ENCODE measurements at regions not wholly inside any gene's neighbourhood (a gene's known extent, or its start where the extent isn't known, plus 50 kb on each side); places are given as distances from the start of the nearest gene placed in this dataset.

DNA sequence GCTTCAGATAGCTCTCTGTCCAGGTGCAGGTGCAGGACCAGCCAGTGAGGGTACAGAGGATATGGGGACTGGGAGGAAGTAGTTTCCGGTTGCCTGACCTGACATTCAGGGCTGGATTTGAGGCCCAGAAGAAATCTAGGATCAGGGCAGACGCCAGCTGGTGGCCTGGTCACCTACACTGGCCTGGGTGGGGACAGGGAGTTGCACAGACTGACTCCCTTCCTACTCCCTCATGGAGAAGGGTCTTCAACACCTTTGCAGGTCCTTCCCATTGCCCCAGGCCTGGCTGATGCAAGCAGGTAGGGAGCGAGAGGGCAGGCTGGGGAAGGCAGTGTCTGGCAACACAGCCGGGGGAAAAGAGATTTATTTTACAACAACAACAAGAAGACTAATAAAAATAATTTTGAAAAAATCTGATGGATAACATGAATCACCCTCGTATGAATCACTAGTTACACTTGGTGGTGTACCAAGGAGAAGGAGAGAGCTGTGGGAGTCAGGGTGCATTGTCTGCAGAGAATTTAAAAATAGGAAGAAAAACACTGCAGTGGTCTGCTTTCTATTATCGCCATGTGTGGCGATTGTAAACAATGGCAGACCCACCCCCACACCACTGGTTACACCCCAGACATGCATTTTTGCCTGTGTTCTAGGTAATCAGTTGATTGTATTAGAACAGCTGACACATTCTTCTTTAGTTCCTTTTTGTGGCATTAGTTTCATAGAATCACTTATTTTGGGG is 62.3 kb upstream of the SNX9 start:
- no peaks in the 10 kb centered on the region for H3K36me3 Mint-ChIP-seq
- H3K4me1 Mint-ChIP-seq: peaks cover 58% of the 10 kb centered on the region
- POLR2A ChIA-PET: interaction anchor here (1.2 kb wide), 1 partner anchor 266 kb away, joined by 3 read pairs; no protein-coding TSS in a partner anchor
- ATAC-seq (ENCODE audit: low read depth): no peak
- H3K4me3 Mint-ChIP-seq: peak overlapping the region; percentile 58
- no peak for DNase-seq
- peaks cover 3% of the 10 kb centered on the region for H3K27me3 Mint-ChIP-seq
- H3K27ac Mint-ChIP-seq: peak overlapping the region; percentile 40
- no peaks in the 10 kb centered on the region for H3K9me3 Mint-ChIP-seq

DNA sequence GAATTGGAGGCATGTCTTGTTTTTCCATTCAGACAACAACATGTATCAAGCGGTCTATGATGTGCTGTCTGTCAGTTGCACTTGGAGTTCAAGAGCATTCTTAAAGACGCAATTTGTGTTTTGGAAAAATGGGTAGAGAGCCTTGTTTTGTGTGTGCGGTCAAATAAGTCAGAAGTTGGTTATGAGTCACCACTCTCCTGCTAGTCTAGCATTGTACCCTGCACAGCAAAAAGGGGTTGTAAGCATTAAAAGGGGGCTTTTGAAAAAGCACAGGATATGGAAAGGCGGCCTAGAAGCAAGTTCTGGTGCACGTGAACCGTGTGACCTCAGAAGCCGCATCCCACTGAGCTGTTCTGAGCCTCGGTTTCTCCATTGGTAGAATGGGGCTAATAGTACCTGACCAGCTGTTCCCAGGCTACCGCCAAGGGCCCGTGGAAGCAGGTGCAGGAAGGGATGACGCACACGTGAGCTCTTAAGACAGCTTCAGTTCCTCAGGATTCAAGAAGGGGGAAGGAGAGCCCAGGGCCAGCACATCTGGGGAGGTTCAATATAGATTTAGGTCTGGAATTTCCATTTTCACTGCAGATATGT is 61.6 kb upstream of the SNX9 start:
- Mint-ChIP-seq H3K4me1 (peaks cover 56% of the 10 kb centered on the region), H3K9me3 (no peaks in the 10 kb centered on the region)

DNA sequence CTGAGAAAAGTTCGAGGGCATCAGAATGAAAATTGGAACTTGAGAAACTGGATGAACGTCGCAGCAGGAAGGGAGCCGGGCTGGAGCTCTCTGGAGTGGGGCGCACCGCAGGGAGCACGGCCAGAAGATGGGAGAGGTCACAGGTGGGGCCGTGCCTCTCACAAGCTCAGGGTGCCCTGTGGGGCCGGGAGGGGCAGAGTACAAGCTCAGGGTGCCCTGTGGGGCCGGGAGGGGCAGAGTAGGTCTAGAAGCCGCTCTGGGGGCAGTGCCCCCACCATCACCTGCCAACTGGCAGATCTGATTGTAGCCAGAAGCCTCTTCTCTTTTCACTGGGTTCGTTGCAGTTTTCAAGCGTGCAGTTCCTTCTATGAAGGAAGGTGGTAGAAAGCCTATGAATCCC is 61.1 kb upstream of the SNX9 start:
- no peak for ATAC-seq (ENCODE audit: low read depth)
- POLR2A ChIA-PET: interaction anchor here (1.2 kb wide), 1 partner anchor 265 kb away, joined by 3 read pairs; no protein-coding TSS in a partner anchor
- Mint-ChIP-seq H3K36me3 (no peaks in the 10 kb centered on the region), H3K27me3 (peaks cover 3% of the 10 kb centered on the region), H3K4me3 (peak overlapping the region; percentile 58), H3K4me1 (peaks cover 54% of the 10 kb centered on the region), H3K9me3 (no peaks in the 10 kb centered on the region), H3K27ac (peak overlapping the region; percentile 40)
- DNase-seq: no peak

More for the DNA sequence above, 61.6 kb upstream of the SNX9 start:
- peak overlapping the region; percentile 58 for H3K4me3 Mint-ChIP-seq
- H3K27me3 Mint-ChIP-seq: peaks cover 3% of the 10 kb centered on the region
- peak; percentile 60 for DNase-seq
- H3K36me3 Mint-ChIP-seq: no peaks in the 10 kb centered on the region
- POLR2A ChIA-PET: interaction anchor here (1.2 kb wide), 1 partner anchor 265 kb away, joined by 3 read pairs; no protein-coding TSS in a partner anchor
- peak overlapping the region; percentile 40 for H3K27ac Mint-ChIP-seq
- ATAC-seq (ENCODE audit: low read depth): peak; percentile 57

DNA sequence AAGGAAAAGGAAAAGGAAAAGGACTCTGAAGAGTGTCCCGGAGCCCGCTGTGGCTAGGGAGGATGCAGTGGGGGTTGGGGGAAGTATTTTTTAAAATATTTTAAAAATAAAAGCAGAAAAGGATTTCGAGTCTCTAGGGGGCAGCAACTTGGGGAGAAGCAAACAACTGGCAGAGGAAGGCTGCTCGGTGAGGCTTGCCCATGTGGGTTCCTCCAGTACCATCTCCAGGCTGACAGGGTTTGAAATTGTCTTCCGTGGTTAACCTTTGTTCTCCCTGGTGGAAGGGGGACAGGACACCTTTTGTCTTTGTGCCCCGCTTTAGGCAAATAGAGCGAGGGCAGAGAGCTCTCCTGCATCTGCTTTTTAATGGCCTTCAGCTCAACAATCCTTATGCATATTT is 60.4 kb upstream of the SNX9 start:
- Mint-ChIP-seq H3K4me1 (peaks cover 54% of the 10 kb centered on the region), H3K36me3 (no peaks in the 10 kb centered on the region), H3K4me3 (peak overlapping the region; percentile 2), H3K27me3 (peaks cover 3% of the 10 kb centered on the region), H3K9me3 (no peaks in the 10 kb centered on the region), H3K27ac (peak overlapping the region; percentile 41)
- ATAC-seq (ENCODE audit: low read depth) (no peak), DNase-seq (no peak)
- POLR2A ChIA-PET: interaction anchor here (0.6 to 1.1 kb wide), 2 partner anchors 8 to 59 kb away, joined by 3 read pairs; no protein-coding TSS in a partner anchor

DNA sequence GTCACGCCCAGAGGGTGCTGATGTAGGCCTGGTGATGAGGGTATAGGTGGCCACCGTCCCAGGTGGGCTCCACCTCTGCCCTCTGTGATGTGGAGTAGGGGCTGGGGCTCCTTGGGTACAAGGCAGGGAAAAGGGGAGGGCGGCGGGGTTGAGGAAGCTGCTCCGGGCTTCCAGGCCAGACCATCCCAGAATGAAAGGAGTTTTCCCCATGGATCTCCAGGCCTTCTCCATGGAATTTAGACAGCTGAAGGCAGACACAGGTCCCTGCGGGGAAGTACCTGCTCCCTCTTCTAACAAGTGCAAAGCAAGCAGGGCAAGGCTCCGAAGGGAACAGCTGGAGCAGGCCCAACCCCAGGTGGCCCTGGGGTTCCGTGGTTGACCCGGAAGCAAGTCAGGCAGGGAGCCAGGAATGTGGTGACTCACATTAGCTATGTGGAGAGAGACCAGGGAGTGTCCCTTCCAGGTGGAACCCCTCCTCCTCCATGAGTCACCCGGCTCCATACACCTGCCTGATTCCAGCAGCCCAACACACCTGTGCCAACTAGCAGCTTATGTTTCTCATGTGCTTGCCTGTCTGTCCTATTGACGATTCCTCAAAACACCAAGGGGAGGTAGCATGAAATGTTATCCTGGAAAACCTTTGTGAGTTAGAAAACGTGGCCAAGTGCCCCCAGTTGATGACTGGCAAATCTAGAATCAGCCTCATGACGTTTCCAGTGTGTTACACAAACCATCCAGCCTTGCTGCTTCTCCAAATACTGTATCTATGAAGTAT is 59.7 kb upstream of the SNX9 start:
- H3K27me3 Mint-ChIP-seq: peaks cover 3% of the 10 kb centered on the region

DNA sequence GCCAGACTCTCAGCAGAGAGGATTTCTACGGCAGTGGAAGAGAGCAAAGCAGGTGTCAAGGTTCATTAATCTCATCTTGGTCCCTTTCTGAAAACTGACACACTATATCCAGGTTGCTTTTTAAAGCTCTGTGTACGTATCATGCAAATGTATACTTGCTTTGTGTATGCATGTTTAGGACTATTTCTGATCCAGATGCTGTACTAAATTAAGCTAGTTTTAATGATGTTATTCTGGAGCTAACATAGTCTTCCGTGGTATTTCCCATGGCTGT is 59.2 kb upstream of the SNX9 start:
- H3K36me3 Mint-ChIP-seq: no peaks in the 10 kb centered on the region
- ATAC-seq (ENCODE audit: low read depth) (no peak), DNase-seq (no peak)
- peaks cover 53% of the 10 kb centered on the region for H3K4me1 Mint-ChIP-seq
- peak overlapping the region; percentile 69 for H3K4me3 Mint-ChIP-seq
- POLR2A ChIA-PET: interaction anchor here (1.0 kb wide), 1 partner anchor 263 kb away, joined by 3 read pairs; no protein-coding TSS in a partner anchor
- H3K27me3 Mint-ChIP-seq: peaks cover 3% of the 10 kb centered on the region
- no peaks in the 10 kb centered on the region for H3K9me3 Mint-ChIP-seq
- peak overlapping the region; percentile 83 for H3K27ac Mint-ChIP-seq

More for the DNA sequence above, 59.7 kb upstream of the SNX9 start:
- POLR2A ChIA-PET: interaction anchor here (1.1 kb wide), 1 partner anchor 59 kb away, joined by 3 read pairs; no protein-coding TSS in a partner anchor
- Mint-ChIP-seq H3K4me1 (peaks cover 55% of the 10 kb centered on the region), H3K36me3 (no peaks in the 10 kb centered on the region), H3K9me3 (no peaks in the 10 kb centered on the region), H3K4me3 (peak overlapping the region; percentile 69), H3K27ac (peak overlapping the region; percentile 83)
- no peak for DNase-seq
- ATAC-seq (ENCODE audit: low read depth): no peak

DNA sequence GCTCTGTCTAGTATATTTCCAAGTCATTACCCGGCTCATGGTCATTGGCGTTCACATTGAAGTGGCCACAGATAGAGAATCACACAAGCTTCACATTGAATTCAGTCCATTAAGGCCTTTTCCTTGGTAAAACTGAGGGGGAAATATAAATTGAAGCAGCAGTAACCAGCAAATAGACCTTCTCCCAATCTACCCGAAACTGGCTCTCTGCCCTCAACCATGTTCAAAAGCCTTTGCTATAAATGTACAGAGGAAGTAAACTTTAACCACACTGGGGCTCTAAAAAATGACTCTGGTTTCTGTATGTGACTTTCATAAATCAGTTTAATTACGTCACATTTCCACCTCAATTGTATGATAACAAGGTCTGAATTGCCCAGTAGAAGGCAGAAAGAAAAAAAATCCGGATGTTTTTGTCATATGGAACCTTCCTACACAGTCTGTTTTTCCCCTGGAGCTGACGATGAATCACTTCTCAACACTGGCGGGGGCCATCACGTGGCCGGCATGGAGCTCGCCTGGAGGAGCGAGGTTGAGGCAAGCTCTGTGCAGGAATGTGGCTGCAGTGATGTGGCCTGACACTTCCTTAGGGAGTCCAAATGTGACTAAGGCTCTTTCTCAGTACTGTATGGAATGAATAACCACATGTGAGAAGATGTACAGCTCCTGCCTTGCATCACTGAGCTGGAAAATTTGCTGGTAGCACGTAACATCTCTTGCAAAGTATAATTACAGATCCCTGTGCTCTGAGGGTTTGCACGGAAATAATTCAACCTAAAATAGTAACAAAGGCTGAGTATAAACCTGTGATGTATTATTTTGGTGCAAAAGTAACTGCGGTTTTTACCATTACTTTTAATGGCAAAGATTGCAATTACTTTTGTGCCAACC is 58.6 kb upstream of the SNX9 start:
- Mint-ChIP-seq H3K36me3 (no peaks in the 10 kb centered on the region), H3K27ac (peak overlapping the region; percentile 83), H3K27me3 (peaks cover 3% of the 10 kb centered on the region), H3K4me1 (peaks cover 57% of the 10 kb centered on the region), H3K4me3 (peak overlapping the region; percentile 69), H3K9me3 (no peaks in the 10 kb centered on the region)
- peak; percentile 57 for ATAC-seq (ENCODE audit: low read depth)
- DNase-seq: peak; percentile 74
- POLR2A ChIA-PET: interaction anchor here (1.0 kb wide), 1 partner anchor 262 kb away, joined by 3 read pairs; no protein-coding TSS in a partner anchor

DNA sequence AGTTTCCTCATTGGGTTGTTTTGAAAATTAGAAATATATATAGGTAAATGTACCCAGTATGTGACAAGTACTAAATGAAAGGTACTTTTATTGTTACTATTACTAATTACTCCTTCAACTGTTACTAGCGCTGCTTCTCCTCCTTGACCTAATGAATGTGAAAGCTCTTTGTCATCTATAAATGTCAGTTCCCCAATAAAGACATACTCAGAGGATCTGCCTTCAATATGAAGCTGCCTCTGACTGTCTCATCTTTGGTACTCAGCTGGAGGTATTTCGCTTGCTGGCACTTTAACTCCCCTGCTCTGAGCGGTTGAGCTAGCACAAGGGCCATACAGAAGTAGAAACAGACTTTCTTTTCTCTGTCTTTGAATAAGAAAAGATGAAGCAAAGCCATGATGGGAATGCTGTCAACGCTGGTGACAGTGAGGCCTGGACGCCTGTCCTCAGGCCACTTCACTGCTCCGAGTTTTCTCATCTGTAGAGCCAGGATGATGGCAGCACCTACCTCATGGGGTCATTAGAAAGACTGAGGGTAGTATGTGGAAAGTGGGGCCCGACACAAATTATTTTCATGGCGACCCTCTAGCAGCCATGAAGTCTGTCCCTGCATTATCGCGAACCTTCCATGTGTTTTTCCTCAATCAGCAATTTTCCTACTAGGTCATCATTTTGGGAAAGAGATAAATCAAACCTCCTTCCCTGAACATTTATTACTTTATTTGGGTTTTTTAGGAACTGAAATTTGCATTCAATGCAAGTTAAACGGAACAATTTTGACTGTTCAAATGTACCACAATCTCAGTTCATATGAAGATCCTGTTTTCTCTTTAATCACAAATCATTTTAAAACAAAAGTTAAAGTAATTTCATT is 55.9 kb upstream of the SNX9 start:
- no peak for ATAC-seq (ENCODE audit: low read depth)
- H3K4me3 Mint-ChIP-seq: no peak overlapping the region

DNA sequence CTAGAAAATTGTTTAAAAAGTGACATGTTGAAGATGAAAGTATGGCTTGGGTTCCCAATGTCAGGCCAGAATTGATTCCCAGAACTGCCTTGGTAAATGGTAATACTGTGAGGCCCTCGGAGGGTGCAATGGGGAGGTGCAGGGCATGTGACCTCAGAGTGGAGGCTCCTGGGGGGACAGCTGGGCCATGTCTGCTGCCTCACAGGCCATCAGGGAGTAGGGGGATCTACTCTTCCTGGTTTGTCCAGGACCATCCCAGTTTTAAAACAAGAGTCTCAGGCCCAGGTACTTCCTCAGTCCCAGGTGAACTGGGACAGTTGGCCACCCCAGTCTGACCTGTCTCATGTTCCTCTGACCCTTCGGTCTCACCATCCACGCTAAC is 55.3 kb upstream of the SNX9 start:
- peaks cover 34% of the 10 kb centered on the region for H3K4me1 Mint-ChIP-seq
- H3K27me3 Mint-ChIP-seq: peaks cover 4% of the 10 kb centered on the region
- no peak overlapping the region for H3K4me3 Mint-ChIP-seq
- DNase-seq (no peak), ATAC-seq (ENCODE audit: low read depth) (no peak)
- H3K36me3 Mint-ChIP-seq: no peaks in the 10 kb centered on the region
- H3K27ac Mint-ChIP-seq: no peak overlapping the region
- no peaks in the 10 kb centered on the region for H3K9me3 Mint-ChIP-seq
- POLR2A ChIA-PET: no interaction called here

More for the DNA sequence above, 55.9 kb upstream of the SNX9 start:
- Mint-ChIP-seq H3K27ac (no peak overlapping the region), H3K4me1 (peaks cover 41% of the 10 kb centered on the region), H3K9me3 (no peaks in the 10 kb centered on the region), H3K27me3 (peaks cover under 1% of the 10 kb centered on the region), H3K36me3 (no peaks in the 10 kb centered on the region)
- POLR2A ChIA-PET: no interaction called here
- no peak for DNase-seq

DNA sequence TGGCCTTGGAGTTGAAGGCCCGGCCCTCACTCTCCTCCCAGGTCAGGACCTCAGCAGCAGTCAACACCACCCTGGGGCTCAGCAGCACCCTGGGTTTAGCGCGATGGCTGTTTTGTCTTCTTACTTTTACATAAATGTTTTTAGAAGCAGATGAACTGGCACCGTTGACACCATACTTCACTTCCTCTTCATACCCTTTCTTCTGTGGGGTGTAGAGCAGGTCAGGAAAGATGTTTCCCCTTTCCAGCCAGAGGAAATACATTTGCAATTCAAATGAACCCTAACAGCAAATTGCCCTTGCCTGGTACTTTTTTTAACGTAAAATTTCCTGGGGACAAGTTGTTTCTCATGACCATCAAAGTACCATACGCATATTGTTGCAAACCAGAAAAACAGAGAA is 54.7 kb upstream of the SNX9 start:
- no peak for ATAC-seq (ENCODE audit: low read depth)
- H3K4me3 Mint-ChIP-seq: peak overlapping the region; percentile 11
- DNase-seq: no peak
- H3K27ac Mint-ChIP-seq: peak overlapping the region; percentile 38
- H3K4me1 Mint-ChIP-seq: peaks cover 30% of the 10 kb centered on the region
- H3K27me3 Mint-ChIP-seq: peaks cover 4% of the 10 kb centered on the region
- H3K9me3 Mint-ChIP-seq: no peaks in the 10 kb centered on the region
- H3K36me3 Mint-ChIP-seq: no peaks in the 10 kb centered on the region
- POLR2A ChIA-PET: no interaction called here

DNA sequence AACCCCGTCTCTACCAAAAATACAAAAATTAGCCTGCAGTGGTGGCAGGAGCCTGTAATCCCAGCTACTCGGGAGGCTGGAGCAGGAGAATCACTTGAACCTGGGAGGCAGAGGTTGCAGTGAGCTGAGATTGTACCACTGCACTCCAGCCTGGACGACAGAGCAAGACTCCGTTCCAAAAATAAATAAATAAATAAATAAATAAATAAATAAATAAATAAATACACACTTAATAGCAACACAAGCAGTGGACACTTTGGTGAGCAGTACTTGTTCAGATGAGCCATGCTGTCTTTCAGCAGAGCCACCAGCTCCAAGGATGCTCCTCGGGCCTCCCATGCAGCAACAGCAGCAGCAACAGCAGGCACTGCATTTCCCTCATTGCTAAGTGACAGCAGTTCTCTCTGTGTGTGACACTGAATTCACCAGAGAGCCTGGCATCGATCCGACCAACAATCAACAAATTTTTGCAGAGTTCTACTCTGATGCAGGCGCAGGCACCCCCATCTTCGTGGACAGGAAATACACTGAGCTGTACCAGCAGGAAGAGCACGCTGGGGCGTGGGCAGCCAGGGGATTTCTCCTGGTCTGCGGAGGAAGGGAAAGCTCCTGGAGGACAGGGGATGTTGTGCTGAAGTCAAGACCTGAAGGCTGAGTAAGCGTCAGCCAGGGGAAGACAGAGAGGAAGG is 54.0 kb upstream of the SNX9 start:
- H3K4me3 Mint-ChIP-seq: peak overlapping the region; percentile 2
- peaks cover 24% of the 10 kb centered on the region for H3K4me1 Mint-ChIP-seq
- DNase-seq: no peak
- POLR2A ChIA-PET: no interaction called here
- no peak for ATAC-seq (ENCODE audit: low read depth)
- H3K36me3 Mint-ChIP-seq: peaks cover 2% of the 10 kb centered on the region
- H3K9me3 Mint-ChIP-seq: no peaks in the 10 kb centered on the region
- H3K27me3 Mint-ChIP-seq: peaks cover 4% of the 10 kb centered on the region
- H3K27ac Mint-ChIP-seq: peak overlapping the region; percentile 1
